NT2/D1 (cell line): ENCODE measurements at regions not wholly inside any gene's neighbourhood (a gene's known extent, or its start where the extent isn't known, plus 50 kb on each side); places are given as distances from the start of the nearest gene placed in this dataset.

Experiments used
- YY1 ChIP-seq: IDR thresholded peaks from 2 replicates; pipeline ENCODE4 v1.6.1; 2011; ENCODE audit not compliant: insufficient read length, insufficient read depth
- ZNF274 ChIP-seq: IDR thresholded peaks from 2 replicates; pipeline ENCODE4 v1.6.1; 2011; ENCODE audit warnings: mild to moderate bottlenecking, low read depth, low read length

DNA sequence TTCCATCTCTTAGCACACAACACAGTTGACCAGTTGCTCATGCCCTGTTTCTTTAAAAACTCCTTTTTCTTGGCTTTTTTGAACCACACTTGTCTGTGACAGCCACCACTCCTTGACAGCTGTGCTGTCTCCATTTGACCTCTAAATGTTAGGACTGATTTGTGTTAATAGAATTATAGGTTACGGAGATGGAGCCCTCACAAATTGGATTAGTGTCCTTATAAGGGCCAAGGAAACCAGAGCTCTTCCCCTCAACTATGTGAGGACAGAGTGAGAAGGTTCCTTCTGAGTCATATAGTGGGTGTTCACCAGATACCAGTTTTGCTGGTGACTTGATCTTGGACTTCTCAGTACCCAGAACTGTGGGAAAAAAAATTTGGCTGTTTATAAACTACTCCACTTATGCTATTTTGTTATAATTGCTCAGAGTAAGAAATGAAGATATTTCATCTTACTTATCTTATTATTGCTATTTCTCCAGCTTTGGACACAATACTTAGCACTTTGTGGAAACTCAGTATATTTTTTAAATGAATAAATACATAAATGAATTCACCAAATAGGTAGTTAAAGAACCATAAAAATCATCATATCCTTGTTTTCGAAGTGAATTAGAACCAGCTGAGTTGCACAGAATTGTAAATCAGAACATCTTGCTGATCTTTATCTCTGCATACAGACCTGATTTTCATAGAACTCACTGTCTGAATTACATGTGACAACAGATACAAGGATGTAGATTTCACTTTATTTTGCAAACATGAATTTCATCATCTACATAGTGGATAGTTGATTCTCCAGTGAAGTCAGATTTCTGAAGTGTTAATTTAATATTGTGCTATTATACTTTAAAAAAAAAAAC, 598.5 kb upstream of the IRAK1BP1 start:
- TF ChIP-seq YY1 (no peak), ZNF274 (no peak)
